SJCRH30 (cell line): ENCODE measurements at regions not wholly inside any gene's neighbourhood (a gene's known extent, or its start where the extent isn't known, plus 50 kb on each side); places are given as distances from the start of the nearest gene placed in this dataset.
A peak's percentile ranks its signal among the peaks of the same experiment; 100 is the strongest.

ENCODE experiments used
- DNase-seq, 2 experiments: peaks; one replicate each; pipeline ENCODE4 v3.0.0-alpha.2; 2015 to 2020
- H3K27ac ChIP-seq: fragments of 250-450 bp; sonication (Bioruptor Pico); 2 replicates; pipeline ENCODE4 v1.5.1; 2020; ENCODE audit warnings: mild to moderate bottlenecking, moderate library complexity
- H3K27me3 ChIP-seq: fragments of 250-450 bp; sonication (Bioruptor Pico); 2 replicates; pipeline ENCODE4 v1.5.1; 2020; ENCODE audit warnings: mild to moderate bottlenecking, moderate library complexity
- H3K36me3 ChIP-seq: fragments of 250-450 bp; sonication (Bioruptor Pico); 2 replicates; pipeline ENCODE4 v1.5.1; 2020; ENCODE audit warnings: mild to moderate bottlenecking, moderate library complexity
- H3K4me1 ChIP-seq: fragments of 250-450 bp; sonication (Bioruptor Pico); 2 replicates; pipeline ENCODE4 v1.5.1; 2020; ENCODE audit warnings: mild to moderate bottlenecking, moderate library complexity
- H3K4me3 ChIP-seq: fragments of 250-450 bp; sonication (Bioruptor Pico); 2 replicates; pipeline ENCODE4 v1.5.1; 2020; ENCODE audit warnings: mild to moderate bottlenecking, moderate library complexity
- H3K9me3 ChIP-seq: fragments of 250-450 bp; sonication (Bioruptor Pico); replicated peaks from 2 replicates; pipeline ENCODE4 v1.5.1; 2020; ENCODE audit warnings: mild to moderate bottlenecking, moderate library complexity

GRCh38 chr3:193852901-193853300 is 259.9 kb downstream of the OPA1 start:
- Histone ChIP-seq H3K4me1 (peaks cover 15% of the 10 kb centered on the region), H3K9me3 (peaks cover 5% of the 10 kb centered on the region; the same call in 1 of the 2 replicates), H3K4me3 (no peak overlapping the region), H3K27ac (no peak overlapping the region), H3K36me3 (no peaks in the 10 kb centered on the region), H3K27me3 (no peaks in the 10 kb centered on the region)
- no peak for DNase-seq

- Histone ChIP-seq H3K27ac (no peak overlapping the region), H3K27me3 (no peaks in the 10 kb centered on the region), H3K36me3 (no peaks in the 10 kb centered on the region)
Observed at GRCh38 chr3:193853511-193854219, 260.7 kb downstream of the OPA1 start.

GRCh38 chr3:193857996-193858395 is 265.0 kb downstream of the OPA1 start:
- Histone ChIP-seq H3K4me1 (peaks cover under 1% of the 10 kb centered on the region; the same call in 1 of the 2 replicates), H3K9me3 (no peaks in the 10 kb centered on the region), H3K4me3 (no peak overlapping the region), H3K36me3 (no peaks in the 10 kb centered on the region), H3K27me3 (no peaks in the 10 kb centered on the region), H3K27ac (no peak overlapping the region)
- no peak for DNase-seq

More at GRCh38 chr3:193853511-193854219, 260.7 kb downstream of the OPA1 start:
- no peak for DNase-seq
- Histone ChIP-seq H3K4me3 (no peak overlapping the region), H3K4me1 (peaks cover 15% of the 10 kb centered on the region), H3K9me3 (peaks cover 1% of the 10 kb centered on the region; the same call in 1 of the 2 replicates)

- Histone ChIP-seq H3K27ac (no peak overlapping the region), H3K4me3 (no peak overlapping the region), H3K4me1 (no peaks in the 10 kb centered on the region), H3K9me3 (no peaks in the 10 kb centered on the region), H3K27me3 (no peaks in the 10 kb centered on the region), H3K36me3 (no peaks in the 10 kb centered on the region)
- DNase-seq: no peak
Observed at GRCh38 chr3:193859195-193859594, 266.2 kb downstream of the OPA1 start.

GRCh38 chr3:193861012-193861411 is 268.0 kb downstream of the OPA1 start:
- H3K36me3 ChIP-seq: no peaks in the 10 kb centered on the region
- H3K27ac ChIP-seq: no peak overlapping the region
- H3K4me3 ChIP-seq: no peak overlapping the region
- no peaks in the 10 kb centered on the region for H3K9me3 ChIP-seq
- DNase-seq: no peak
- H3K27me3 ChIP-seq: no peaks in the 10 kb centered on the region
- H3K4me1 ChIP-seq: peaks cover 6% of the 10 kb centered on the region; the same call in 1 of the 2 replicates

GRCh38 chr3:193862843-193863242 is 269.8 kb downstream of the OPA1 start:
- peaks cover 14% of the 10 kb centered on the region; the same call in 1 of the 2 replicates for H3K4me1 ChIP-seq
- no peaks in the 10 kb centered on the region for H3K9me3 ChIP-seq
- H3K36me3 ChIP-seq: no peaks in the 10 kb centered on the region
- H3K4me3 ChIP-seq: no peak overlapping the region
- no peaks in the 10 kb centered on the region for H3K27me3 ChIP-seq
- H3K27ac ChIP-seq: no peak overlapping the region
- DNase-seq: no peak

GRCh38 chr3:193863657-193864357 is 270.8 kb downstream of the OPA1 start:
- Histone ChIP-seq H3K4me3 (no peak overlapping the region), H3K36me3 (no peaks in the 10 kb centered on the region), H3K4me1 (peaks cover 14% of the 10 kb centered on the region; the same call in 1 of the 2 replicates), H3K27me3 (no peaks in the 10 kb centered on the region), H3K9me3 (no peaks in the 10 kb centered on the region), H3K27ac (no peak overlapping the region)
- DNase-seq: no peak

GRCh38 chr3:193865339-193865738 is 270.6 kb upstream of the HES1 start:
- Histone ChIP-seq H3K27me3 (no peaks in the 10 kb centered on the region), H3K27ac (no peak overlapping the region), H3K9me3 (no peaks in the 10 kb centered on the region), H3K4me3 (no peak overlapping the region), H3K4me1 (peaks cover 25% of the 10 kb centered on the region), H3K36me3 (no peaks in the 10 kb centered on the region)
- no peak for DNase-seq

GRCh38 chr3:193865896-193866480 is 270.0 kb upstream of the HES1 start:
- H3K27ac ChIP-seq: peak overlapping the region; percentile 22; the same call in 1 of the 2 replicates
- no peak for DNase-seq
- H3K4me1 ChIP-seq: peaks cover 32% of the 10 kb centered on the region
- no peaks in the 10 kb centered on the region for H3K9me3 ChIP-seq
- no peaks in the 10 kb centered on the region for H3K27me3 ChIP-seq
- H3K36me3 ChIP-seq: no peaks in the 10 kb centered on the region
- H3K4me3 ChIP-seq: no peak overlapping the region

- Histone ChIP-seq H3K27ac (no peak overlapping the region), H3K9me3 (no peaks in the 10 kb centered on the region), H3K27me3 (no peaks in the 10 kb centered on the region), H3K36me3 (no peaks in the 10 kb centered on the region), H3K4me3 (no peak overlapping the region), H3K4me1 (peaks cover 46% of the 10 kb centered on the region)
- no peak for DNase-seq
Observed at GRCh38 chr3:193868590-193868989, 267.4 kb upstream of the HES1 start.

GRCh38 chr3:193869221-193870201 is 266.4 kb upstream of the HES1 start:
- Histone ChIP-seq H3K4me3 (peak overlapping the region; percentile 38), H3K9me3 (no peaks in the 10 kb centered on the region), H3K36me3 (no peaks in the 10 kb centered on the region), H3K27ac (peak overlapping the region; percentile 65), H3K27me3 (no peaks in the 10 kb centered on the region), H3K4me1 (peaks cover 46% of the 10 kb centered on the region)
- peak; percentile 80 to 84 for DNase-seq

- Histone ChIP-seq H3K27me3 (no peaks in the 10 kb centered on the region), H3K27ac (peak overlapping the region; percentile 65; the same call in 1 of the 2 replicates), H3K9me3 (no peaks in the 10 kb centered on the region), H3K36me3 (no peaks in the 10 kb centered on the region), H3K4me1 (peaks cover 44% of the 10 kb centered on the region), H3K4me3 (no peak overlapping the region)
- no peak for DNase-seq
Observed at GRCh38 chr3:193870376-193871219, 265.4 kb upstream of the HES1 start.

- no peaks in the 10 kb centered on the region for H3K36me3 ChIP-seq
- H3K27me3 ChIP-seq: no peaks in the 10 kb centered on the region
- H3K27ac ChIP-seq: no peak overlapping the region
- H3K4me1 ChIP-seq: peaks cover 39% of the 10 kb centered on the region
- H3K9me3 ChIP-seq: no peaks in the 10 kb centered on the region
- DNase-seq: no peak
- no peak overlapping the region for H3K4me3 ChIP-seq
Observed at GRCh38 chr3:193871220-193871485, 264.8 kb upstream of the HES1 start.
